ENCODE measurements at regions not wholly inside any gene's neighbourhood (a gene's known extent, or its start where the extent isn't known, plus 50 kb on each side); places are given as distances from the start of the nearest gene placed in this dataset.
"Not testable (repeated sequence)": the region's sequence is repeated elsewhere in the genome, so short reads cannot be mapped to it uniquely, and the experiment has no call there.

DNA sequence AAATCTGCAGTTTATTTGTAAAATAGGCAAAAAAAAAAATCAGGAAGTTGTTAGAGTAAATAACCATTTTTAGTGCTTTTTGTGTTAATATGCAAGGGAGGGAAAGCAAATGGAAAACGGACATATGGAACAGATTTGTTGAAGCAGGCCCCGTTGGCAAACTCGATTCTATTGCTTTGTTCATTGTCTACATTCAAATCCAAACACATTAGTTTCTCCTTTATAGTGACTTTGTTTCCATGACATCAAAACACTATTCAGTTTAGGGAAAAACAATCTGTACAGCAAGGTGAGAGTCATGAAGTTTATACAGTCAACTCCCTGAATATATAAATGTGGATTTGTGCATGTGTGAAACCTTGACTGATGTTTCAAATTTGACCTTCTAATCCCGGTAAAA, 142.2 kb downstream of the FAM47A start:
- Histone ChIP-seq H3K27me3 (ENCODE audit: control insufficient read depth in 1 of 2, insufficient read depth in 2 of 2, low read length in 2 of 2) (peaks cover 0 to 2% of the 10 kb centered on the region in 2 donors), H3K36me3 (ENCODE audit: control insufficient read depth in 2 of 2, insufficient read depth in 2 of 2, low read length in 2 of 2) (no peaks in the 10 kb centered on the region), H3K9me3 (ENCODE audit: control insufficient read depth in 2 of 2, low read length in 2 of 2) (no peaks in the 10 kb centered on the region), H3K9ac (ENCODE audit: low read length in 2 of 2) (no peak overlapping the region), H3K4me1 (ENCODE audit: control insufficient read depth, insufficient read depth, low read length) (no peaks in the 10 kb centered on the region), H3K27ac (ENCODE audit: low read length) (no peak overlapping the region), H3K4me3 (ENCODE audit: low read length in 2 of 2) (no peak overlapping the region)

DNA sequence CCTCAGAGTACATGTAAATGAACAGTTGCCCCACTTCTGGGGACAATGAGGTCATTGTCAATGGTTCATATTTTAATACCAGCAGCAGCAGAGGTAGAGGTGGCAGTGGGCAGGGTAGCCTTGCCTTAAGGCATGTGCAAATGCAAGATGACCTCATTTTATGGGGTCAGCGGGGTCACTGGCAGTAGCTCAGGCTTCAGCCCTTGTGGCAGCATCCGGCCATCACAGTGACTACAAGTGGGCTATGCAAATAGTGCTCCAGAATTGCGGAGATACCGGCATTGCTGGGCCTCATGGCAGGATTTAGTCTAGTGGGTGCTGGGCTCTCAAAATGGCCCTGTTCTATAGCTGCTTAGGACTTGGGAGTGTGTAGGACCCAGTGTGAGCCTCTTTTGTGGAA, 144.7 kb downstream of the FAM47A start:
- H3K27me3 ChIP-seq (ENCODE audit: control insufficient read depth in 1 of 2, insufficient read depth in 2 of 2, low read length in 2 of 2), result peaks cover 0 to 2% of the 10 kb centered on the region in 2 donors
- no peak overlapping the region for H3K27ac ChIP-seq (ENCODE audit: low read length)
- H3K9ac ChIP-seq (ENCODE audit: low read length in 2 of 2), result no peak overlapping the region
- H3K4me1 ChIP-seq (ENCODE audit: control insufficient read depth, insufficient read depth, low read length), result no peaks in the 10 kb centered on the region
- H3K36me3 ChIP-seq (ENCODE audit: control insufficient read depth in 2 of 2, insufficient read depth in 2 of 2, low read length in 2 of 2), result no peaks in the 10 kb centered on the region
- no peak overlapping the region for H3K4me3 ChIP-seq (ENCODE audit: low read length in 2 of 2)
- no peaks in the 10 kb centered on the region for H3K9me3 ChIP-seq (ENCODE audit: control insufficient read depth in 2 of 2, low read length in 2 of 2)

DNA sequence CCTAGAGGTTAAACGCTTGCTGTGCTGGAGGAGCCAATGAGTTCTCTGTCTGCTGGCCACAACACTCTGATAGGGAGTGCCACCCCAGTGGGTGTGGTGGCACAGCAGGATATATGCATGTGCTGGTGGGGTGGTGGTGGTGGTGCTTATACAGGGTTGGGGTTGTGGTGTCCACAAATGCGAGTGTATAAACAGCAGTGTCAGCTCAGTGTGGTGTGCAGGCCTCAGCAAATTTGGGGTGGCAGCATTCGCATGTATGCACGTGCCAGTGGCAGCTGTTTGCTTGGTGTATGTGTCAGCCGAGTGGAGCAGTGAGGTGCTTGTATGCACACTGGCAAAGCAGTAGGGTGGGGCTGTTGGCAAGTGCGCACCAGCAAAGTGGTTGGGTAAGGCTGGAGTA, 157.4 kb downstream of the FAM47A start:
- Histone ChIP-seq H3K36me3 (ENCODE audit: control insufficient read depth in 2 of 2, insufficient read depth in 2 of 2, low read length in 2 of 2) (no peaks in the 10 kb centered on the region), H3K4me1 (ENCODE audit: control insufficient read depth, insufficient read depth, low read length) (no peaks in the 10 kb centered on the region), H3K4me3 (ENCODE audit: low read length in 2 of 2) (no peak overlapping the region), H3K9ac (ENCODE audit: low read length in 2 of 2) (no peak overlapping the region), H3K9me3 (ENCODE audit: control insufficient read depth in 2 of 2, low read length in 2 of 2) (no peaks in the 10 kb centered on the region), H3K27ac (ENCODE audit: low read length) (no peak overlapping the region), H3K27me3 (ENCODE audit: control insufficient read depth in 1 of 2, insufficient read depth in 2 of 2, low read length in 2 of 2) (no peaks in the 10 kb centered on the region)

DNA sequence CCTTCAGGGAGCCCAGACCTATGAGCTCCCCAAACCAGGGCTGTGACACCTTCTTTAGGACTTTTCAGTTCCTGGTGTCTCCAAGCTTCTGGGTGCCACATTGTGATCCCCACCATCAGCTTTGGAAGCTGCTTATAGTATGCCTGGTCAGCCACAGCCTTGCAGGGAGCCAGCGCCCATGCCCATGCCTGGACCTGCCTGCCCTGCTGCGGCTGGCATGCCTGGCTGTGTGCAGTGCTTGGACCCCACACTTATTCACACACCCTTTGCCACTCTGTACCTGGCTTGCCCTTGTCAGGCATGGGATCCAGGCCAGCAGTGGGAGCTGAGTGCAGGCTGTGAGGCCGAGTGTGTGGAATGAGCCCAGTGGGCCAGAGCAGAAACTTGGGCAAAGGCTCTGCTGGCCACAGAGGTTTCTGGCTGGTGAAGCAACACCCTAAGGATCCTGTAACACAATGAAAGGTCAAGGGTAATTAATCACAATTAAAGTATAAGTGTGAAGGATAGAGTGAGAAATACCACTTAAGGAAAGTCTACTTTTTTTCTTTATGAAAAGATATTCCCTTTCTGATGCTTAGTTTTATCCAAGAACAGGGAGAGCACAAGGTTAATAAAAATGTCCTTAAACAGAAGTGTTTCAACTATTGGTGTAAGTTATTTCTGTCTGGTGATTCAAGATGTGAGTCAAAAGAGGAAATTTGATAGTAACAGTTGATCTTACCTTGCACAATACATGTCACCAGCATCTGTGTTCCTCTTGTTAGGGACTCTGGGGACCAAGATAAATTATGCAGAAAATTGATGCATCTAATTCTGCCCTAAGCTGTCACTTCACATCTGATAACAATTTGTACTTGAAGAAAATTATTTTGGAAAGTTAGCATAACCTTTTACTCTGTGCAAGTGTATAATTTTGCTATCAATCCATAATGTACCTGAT, 161.8 kb downstream of the FAM47A start:
- Histone ChIP-seq H3K27me3 (ENCODE audit: control insufficient read depth in 1 of 2, insufficient read depth in 2 of 2, low read length in 2 of 2) (no peaks in the 10 kb centered on the region), H3K4me3 (ENCODE audit: low read length in 2 of 2) (no peak overlapping the region), H3K4me1 (ENCODE audit: control insufficient read depth, insufficient read depth, low read length) (no peaks in the 10 kb centered on the region), H3K9ac (ENCODE audit: low read length in 2 of 2) (no peak overlapping the region), H3K36me3 (ENCODE audit: control insufficient read depth in 2 of 2, insufficient read depth in 2 of 2, low read length in 2 of 2) (no peaks in the 10 kb centered on the region), H3K27ac (ENCODE audit: low read length) (no peak overlapping the region), H3K9me3 (ENCODE audit: control insufficient read depth in 2 of 2, low read length in 2 of 2) (no peaks in the 10 kb centered on the region)

DNA sequence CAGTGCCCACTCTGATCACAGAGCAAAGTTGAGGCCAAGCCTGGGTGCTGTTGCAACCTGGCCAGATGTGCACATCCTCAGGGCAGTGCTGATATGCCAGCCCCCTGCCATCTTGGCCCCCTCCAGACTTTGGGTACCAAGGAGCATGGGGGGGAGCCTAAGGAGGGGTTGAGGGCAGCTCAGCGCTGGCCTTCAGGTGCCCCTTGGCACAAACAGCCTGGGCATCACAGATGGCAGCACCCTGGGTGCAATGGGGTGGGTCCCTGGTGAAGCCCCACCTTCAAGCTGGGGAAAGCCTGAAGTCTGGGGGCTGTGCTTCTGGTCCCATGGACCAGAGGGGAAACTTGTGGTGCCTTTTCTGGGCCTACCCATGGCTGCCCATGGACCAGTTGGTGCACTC, 163.0 kb downstream of the FAM47A start:
- no peaks in the 10 kb centered on the region for H3K4me1 ChIP-seq (ENCODE audit: control insufficient read depth, insufficient read depth, low read length)
- no peak overlapping the region for H3K9ac ChIP-seq (ENCODE audit: low read length in 2 of 2)
- H3K27ac ChIP-seq (ENCODE audit: low read length), result no peak overlapping the region
- no peak overlapping the region for H3K4me3 ChIP-seq (ENCODE audit: low read length in 2 of 2)
- no peaks in the 10 kb centered on the region for H3K9me3 ChIP-seq (ENCODE audit: control insufficient read depth in 2 of 2, low read length in 2 of 2)
- H3K27me3 ChIP-seq (ENCODE audit: control insufficient read depth in 1 of 2, insufficient read depth in 2 of 2, low read length in 2 of 2), result no peaks in the 10 kb centered on the region
- no peaks in the 10 kb centered on the region for H3K36me3 ChIP-seq (ENCODE audit: control insufficient read depth in 2 of 2, insufficient read depth in 2 of 2, low read length in 2 of 2)

DNA sequence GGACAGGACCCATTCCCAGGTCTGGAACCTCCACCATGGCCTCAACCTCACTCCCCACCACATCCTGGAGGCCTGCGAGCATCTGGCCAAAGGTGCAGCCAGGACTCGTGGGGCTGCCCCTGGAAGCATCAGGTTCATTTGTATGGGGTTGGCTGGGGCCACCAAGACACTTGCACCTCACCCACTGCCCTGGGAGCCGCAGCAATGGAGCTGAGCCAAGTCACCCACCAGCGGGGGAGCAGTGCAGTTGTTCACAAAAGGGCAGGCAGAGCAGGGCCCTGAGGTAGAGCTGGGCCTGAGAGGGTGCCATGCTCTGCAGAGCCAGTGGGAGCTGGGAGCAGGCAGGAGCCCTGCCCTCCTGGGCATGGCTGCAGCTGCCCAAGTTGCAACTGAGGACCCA, 163.5 kb downstream of the FAM47A start:
- no peak overlapping the region for H3K4me3 ChIP-seq (ENCODE audit: low read length in 2 of 2)
- no peaks in the 10 kb centered on the region for H3K9me3 ChIP-seq (ENCODE audit: control insufficient read depth in 2 of 2, low read length in 2 of 2)
- H3K27me3 ChIP-seq (ENCODE audit: control insufficient read depth in 1 of 2, insufficient read depth in 2 of 2, low read length in 2 of 2), result no peaks in the 10 kb centered on the region
- H3K4me1 ChIP-seq (ENCODE audit: control insufficient read depth, insufficient read depth, low read length), result no peaks in the 10 kb centered on the region
- H3K27ac ChIP-seq (ENCODE audit: low read length), result no peak overlapping the region
- no peaks in the 10 kb centered on the region for H3K36me3 ChIP-seq (ENCODE audit: control insufficient read depth in 2 of 2, insufficient read depth in 2 of 2, low read length in 2 of 2)
- no peak overlapping the region for H3K9ac ChIP-seq (ENCODE audit: low read length in 2 of 2)

DNA sequence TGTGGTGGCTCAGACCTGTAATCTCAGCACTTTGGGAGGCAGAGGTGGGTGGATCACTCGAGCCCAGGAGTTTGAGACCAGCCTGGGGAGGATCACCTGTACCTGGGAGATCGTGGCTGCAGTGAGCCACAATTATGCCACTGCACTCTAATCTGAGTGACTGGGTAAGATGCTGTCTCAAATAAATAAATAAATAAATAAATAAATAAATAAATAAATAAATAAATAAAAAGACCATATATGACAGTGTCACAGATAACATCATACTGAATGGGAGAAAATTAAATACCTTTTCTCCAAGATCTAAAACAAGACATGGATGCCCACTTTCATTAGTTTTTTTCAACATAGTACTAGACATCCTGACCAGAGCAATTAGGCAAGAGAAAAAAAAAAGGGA, 182.8 kb downstream of the FAM47A start:
- Histone ChIP-seq H3K27me3 (ENCODE audit: control insufficient read depth in 1 of 2, insufficient read depth in 2 of 2, low read length in 2 of 2) (no peaks in the 10 kb centered on the region), H3K9ac (ENCODE audit: low read length in 2 of 2) (no peak overlapping the region)

DNA sequence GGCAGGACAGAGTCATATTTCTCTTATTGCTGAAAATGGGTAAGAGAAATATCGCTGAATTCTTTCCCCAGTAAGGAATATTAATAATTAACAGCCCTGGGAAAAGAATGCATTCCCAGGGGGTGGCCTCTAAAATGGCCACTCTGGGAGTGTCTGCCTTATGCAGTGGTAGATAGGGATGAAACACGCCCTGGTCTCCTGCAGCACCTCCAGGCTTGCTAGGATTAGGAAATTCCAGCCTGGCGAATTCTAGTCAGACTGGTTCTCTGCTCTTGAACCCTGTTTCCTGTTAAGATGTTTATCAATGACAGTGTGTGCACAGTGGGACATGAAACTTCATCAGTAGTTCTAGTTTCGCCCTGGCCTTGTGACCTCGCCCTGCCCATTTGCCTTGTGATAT, 205.9 kb downstream of the FAM47A start:
- H3K36me3 ChIP-seq (ENCODE audit: control insufficient read depth in 2 of 2, insufficient read depth in 2 of 2, low read length in 2 of 2); H3K27ac ChIP-seq (ENCODE audit: low read length); H3K4me3 ChIP-seq (ENCODE audit: low read length in 2 of 2); H3K9ac ChIP-seq (ENCODE audit: low read length in 2 of 2); H3K27me3 ChIP-seq (ENCODE audit: control insufficient read depth in 1 of 2, insufficient read depth in 2 of 2, low read length in 2 of 2); H3K4me1 ChIP-seq (ENCODE audit: control insufficient read depth, insufficient read depth, low read length); H3K9me3 ChIP-seq (ENCODE audit: control insufficient read depth in 2 of 2, low read length in 2 of 2): not testable (repeated sequence)

More for the DNA sequence above, 182.8 kb downstream of the FAM47A start:
- Histone ChIP-seq H3K4me3 (ENCODE audit: low read length in 2 of 2) (no peak overlapping the region), H3K27ac (ENCODE audit: low read length) (no peak overlapping the region), H3K9me3 (ENCODE audit: control insufficient read depth in 2 of 2, low read length in 2 of 2) (no peaks in the 10 kb centered on the region), H3K36me3 (ENCODE audit: control insufficient read depth in 2 of 2, insufficient read depth in 2 of 2, low read length in 2 of 2) (no peaks in the 10 kb centered on the region), H3K4me1 (ENCODE audit: control insufficient read depth, insufficient read depth, low read length) (no peaks in the 10 kb centered on the region)

DNA sequence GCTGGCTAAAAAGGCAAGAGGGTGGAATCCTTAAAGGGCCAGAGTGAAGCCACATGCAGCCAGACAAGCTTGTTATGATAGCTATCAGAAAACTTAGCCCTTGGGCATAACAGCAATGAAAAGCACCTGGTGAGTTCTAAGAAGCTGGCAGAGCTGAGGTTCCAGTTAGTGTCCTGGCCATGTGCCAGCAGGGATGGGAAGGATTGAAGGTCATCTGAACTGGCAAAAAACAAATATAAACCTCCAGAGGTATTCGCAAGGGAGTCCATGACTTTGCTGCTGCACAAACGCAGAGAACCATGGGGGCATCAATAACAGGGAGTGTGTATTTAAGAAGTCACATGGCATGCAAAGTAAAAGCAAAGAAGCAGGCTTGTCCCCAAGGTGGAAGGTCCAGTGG, 208.9 kb downstream of the FAM47A start:
- Histone ChIP-seq H3K27me3 (ENCODE audit: control insufficient read depth in 1 of 2, insufficient read depth in 2 of 2, low read length in 2 of 2) (no peaks in the 10 kb centered on the region), H3K9me3 (ENCODE audit: control insufficient read depth in 2 of 2, low read length in 2 of 2) (peaks cover 0 to 4% of the 10 kb centered on the region in 2 donors), H3K36me3 (ENCODE audit: control insufficient read depth in 2 of 2, insufficient read depth in 2 of 2, low read length in 2 of 2) (no peaks in the 10 kb centered on the region), H3K9ac (ENCODE audit: low read length in 2 of 2) (no peak overlapping the region), H3K4me1 (ENCODE audit: control insufficient read depth, insufficient read depth, low read length) (no peaks in the 10 kb centered on the region), H3K27ac (ENCODE audit: low read length) (no peak overlapping the region), H3K4me3 (ENCODE audit: low read length in 2 of 2) (no peak overlapping the region)

DNA sequence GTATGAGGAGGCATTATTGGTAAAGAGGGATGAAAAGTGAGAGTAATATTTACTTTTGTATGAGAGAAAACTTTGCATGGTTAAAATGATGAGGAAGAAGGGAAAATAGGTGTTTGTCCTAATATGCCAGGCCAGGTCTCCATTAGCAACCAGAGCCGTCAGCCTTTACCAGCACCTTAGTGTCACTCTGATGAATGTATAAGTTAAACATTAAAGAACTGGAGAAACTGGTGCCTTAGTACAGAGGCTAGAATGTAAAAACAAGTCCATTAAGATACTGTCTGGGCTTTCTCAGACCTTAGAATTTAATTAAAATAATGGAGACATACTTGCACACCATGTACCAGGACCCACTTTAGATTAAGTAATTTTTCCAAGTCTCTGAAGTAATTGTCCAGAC, 222.3 kb downstream of the FAM47A start:
- H3K4me1 ChIP-seq (ENCODE audit: control insufficient read depth, insufficient read depth, low read length), result no peaks in the 10 kb centered on the region
- H3K9me3 ChIP-seq (ENCODE audit: control insufficient read depth in 2 of 2, low read length in 2 of 2), result no peaks in the 10 kb centered on the region
- H3K9ac ChIP-seq (ENCODE audit: low read length in 2 of 2), result no peak overlapping the region
- peaks cover 0 to 4% of the 10 kb centered on the region in 2 donors for H3K27me3 ChIP-seq (ENCODE audit: control insufficient read depth in 1 of 2, insufficient read depth in 2 of 2, low read length in 2 of 2)
- H3K4me3 ChIP-seq (ENCODE audit: low read length in 2 of 2), result no peak overlapping the region
- H3K27ac ChIP-seq (ENCODE audit: low read length), result no peak overlapping the region
- H3K36me3 ChIP-seq (ENCODE audit: control insufficient read depth in 2 of 2, insufficient read depth in 2 of 2, low read length in 2 of 2), result no peaks in the 10 kb centered on the region

DNA sequence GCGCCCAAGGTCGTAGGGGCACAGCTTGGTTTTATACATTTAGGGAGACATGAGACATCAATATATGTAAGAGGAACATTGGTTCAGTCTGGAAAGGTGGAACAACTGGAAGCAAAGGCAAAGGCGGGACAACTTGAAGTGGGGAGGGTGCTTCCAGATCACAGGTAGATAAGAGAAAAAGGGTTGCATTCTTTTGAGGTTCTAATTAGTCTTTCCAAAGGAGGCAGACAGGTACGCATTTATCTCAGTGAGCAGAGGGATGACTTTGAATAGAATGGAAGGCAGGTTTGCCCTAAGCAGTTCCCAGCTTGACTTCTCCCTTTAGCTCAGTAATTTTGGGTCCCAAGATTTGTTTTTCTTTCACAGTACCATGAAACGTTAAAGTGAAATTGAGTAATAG, 223.2 kb downstream of the FAM47A start:
- no peak overlapping the region for H3K9ac ChIP-seq (ENCODE audit: low read length in 2 of 2)
- peaks cover 0 to 3% of the 10 kb centered on the region in 2 donors for H3K9me3 ChIP-seq (ENCODE audit: control insufficient read depth in 2 of 2, low read length in 2 of 2)
- no peak overlapping the region for H3K27ac ChIP-seq (ENCODE audit: low read length)
- H3K4me1 ChIP-seq (ENCODE audit: control insufficient read depth, insufficient read depth, low read length), result no peaks in the 10 kb centered on the region
- no peak overlapping the region for H3K4me3 ChIP-seq (ENCODE audit: low read length in 2 of 2)
- H3K36me3 ChIP-seq (ENCODE audit: control insufficient read depth in 2 of 2, insufficient read depth in 2 of 2, low read length in 2 of 2), result no peaks in the 10 kb centered on the region
- peaks cover 0 to 4% of the 10 kb centered on the region in 2 donors for H3K27me3 ChIP-seq (ENCODE audit: control insufficient read depth in 1 of 2, insufficient read depth in 2 of 2, low read length in 2 of 2)

All from stomach smooth muscle (tissue), 2 donors.